NB4 (cell line): ENCODE measurements at regions not wholly inside any gene's neighbourhood (a gene's known extent, or its start where the extent isn't known, plus 50 kb on each side); places are given as distances from the start of the nearest gene placed in this dataset.

ENCODE experiments used
- DNase-seq: peaks from one replicate; pipeline ENCODE4 v3.0.0; 2010; ENCODE audit warnings: low read depth
- H3K4me3 ChIP-seq: one replicate; pipeline ENCODE4 v1.5.1; 2011; ENCODE audit warnings: mild to moderate bottlenecking, low read depth, low read length, moderate library complexity
- MAX ChIP-seq: IDR thresholded peaks from 2 replicates; pipeline ENCODE4 v1.6.1; 2011; ENCODE audit warnings: low read depth, low read length
- MYC ChIP-seq: IDR thresholded peaks from 2 replicates; pipeline ENCODE4 v1.6.1; 2011; ENCODE audit warnings: low read depth, low read length
- POLR2A ChIP-seq: IDR thresholded peaks from 2 replicates; pipeline ENCODE4 v1.6.1; 2011; ENCODE audit warnings: mild to moderate bottlenecking; ENCODE audit not compliant: insufficient read length; ENCODE audit errors: extremely low read depth
- TF ChIP-seq, protein P1 (sequence below): IDR thresholded peaks from one replicate; pipeline ENCODE4 v1.5.1; 2012; ENCODE audit warnings: low read depth, low read length

DNA sequence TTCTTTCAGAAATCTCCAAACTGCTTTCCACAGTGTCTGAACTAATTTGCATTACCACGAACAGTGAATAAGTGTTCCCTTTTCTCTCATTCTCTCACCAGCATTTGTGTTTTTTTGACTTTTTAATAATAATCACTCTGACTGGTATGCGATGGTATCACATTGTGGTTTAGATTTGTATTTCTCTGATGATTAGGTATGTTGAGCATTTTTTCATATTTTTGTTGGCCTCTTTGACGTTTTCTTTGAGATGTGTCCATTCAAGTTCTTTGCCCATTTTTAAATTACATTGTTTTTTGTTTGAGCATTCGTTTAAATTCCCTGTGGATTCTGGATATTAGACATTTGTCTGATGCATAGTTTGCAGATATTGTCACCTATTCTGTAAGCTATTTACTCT lies 1639.6 kb upstream of the TENM4 start:
- H3K4me3 ChIP-seq = no peak overlapping the region
- TF ChIP-seq, protein P1, sequence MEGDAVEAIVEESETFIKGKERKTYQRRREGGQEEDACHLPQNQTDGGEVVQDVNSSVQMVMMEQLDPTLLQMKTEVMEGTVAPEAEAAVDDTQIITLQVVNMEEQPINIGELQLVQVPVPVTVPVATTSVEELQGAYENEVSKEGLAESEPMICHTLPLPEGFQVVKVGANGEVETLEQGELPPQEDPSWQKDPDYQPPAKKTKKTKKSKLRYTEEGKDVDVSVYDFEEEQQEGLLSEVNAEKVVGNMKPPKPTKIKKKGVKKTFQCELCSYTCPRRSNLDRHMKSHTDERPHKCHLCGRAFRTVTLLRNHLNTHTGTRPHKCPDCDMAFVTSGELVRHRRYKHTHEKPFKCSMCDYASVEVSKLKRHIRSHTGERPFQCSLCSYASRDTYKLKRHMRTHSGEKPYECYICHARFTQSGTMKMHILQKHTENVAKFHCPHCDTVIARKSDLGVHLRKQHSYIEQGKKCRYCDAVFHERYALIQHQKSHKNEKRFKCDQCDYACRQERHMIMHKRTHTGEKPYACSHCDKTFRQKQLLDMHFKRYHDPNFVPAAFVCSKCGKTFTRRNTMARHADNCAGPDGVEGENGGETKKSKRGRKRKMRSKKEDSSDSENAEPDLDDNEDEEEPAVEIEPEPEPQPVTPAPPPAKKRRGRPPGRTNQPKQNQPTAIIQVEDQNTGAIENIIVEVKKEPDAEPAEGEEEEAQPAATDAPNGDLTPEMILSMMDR = no peak
- TF ChIP-seq POLR2A (no peak), MYC (no peak)
- no peak for DNase-seq

- DNase-seq = no peak
- TF ChIP-seq MYC = no peak
- TF ChIP-seq MAX = no peak
- no peak for TF ChIP-seq POLR2A
- TF ChIP-seq, protein P1 = no peak
Measured at GRCh38 chr11:81072273-81072672, 1631.4 kb upstream of the TENM4 start.

DNA sequence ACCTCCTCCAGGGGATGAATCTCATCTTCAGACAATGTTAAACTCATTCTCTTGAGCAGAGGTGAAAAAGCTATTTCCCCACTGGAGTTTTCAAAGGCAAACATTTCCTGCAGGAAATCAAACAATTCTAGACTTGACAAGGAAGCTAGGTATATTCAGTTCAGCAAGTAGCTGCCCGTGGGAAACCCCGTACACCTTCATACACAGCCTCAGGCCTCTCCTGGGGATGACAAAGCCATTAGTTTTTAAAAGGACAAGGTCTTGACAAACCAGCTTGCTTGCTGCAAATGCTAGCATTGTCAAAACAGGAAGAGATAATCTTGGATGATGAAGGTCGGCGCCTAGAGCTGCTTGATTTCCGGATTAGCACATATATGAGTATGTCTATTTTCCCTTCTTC lies 1630.8 kb upstream of the TENM4 start:
- DNase-seq = no peak
- no peak for TF ChIP-seq MYC
- no peak for TF ChIP-seq POLR2A
- no peak for TF ChIP-seq MAX
- TF ChIP-seq, protein P1 = no peak

More at GRCh38 chr11:81072273-81072672, 1631.4 kb upstream of the TENM4 start:
- no peak overlapping the region for H3K4me3 ChIP-seq

GRCh38 chr11:81070948-81071347 lies 1630.1 kb upstream of the TENM4 start:
- DNase-seq = peak; percentile 64
- TF ChIP-seq, protein P1 = no peak
- TF ChIP-seq MYC (no peak), MAX (no peak), POLR2A (no peak)

More for the DNA sequence above, 1630.8 kb upstream of the TENM4 start:
- H3K4me3 ChIP-seq = no peak overlapping the region

DNA sequence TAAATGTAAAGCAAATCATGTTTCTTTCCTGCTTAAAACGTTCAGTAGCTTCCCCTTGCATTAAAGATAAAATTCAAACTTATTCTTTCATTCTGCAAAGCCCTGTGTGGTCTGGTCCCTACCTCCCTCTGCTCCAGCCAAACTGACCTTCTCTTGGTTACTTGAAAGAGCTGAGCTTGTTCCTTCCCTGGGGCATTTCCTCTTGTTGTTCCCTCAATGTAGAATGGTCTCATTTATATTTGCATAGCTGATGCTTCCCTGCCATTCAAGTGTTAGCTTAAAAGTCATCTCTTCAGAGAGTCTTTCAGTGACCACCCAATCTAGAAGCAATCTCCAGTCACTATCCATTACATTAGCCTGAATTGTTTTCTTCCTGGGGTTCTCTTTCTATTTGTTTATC lies 1618.5 kb upstream of the TENM4 start:
- DNase-seq = no peak
- H3K4me3 ChIP-seq = no peak overlapping the region
- TF ChIP-seq, protein P1 = no peak
- no peak for TF ChIP-seq MAX
- TF ChIP-seq POLR2A = no peak
- TF ChIP-seq MYC = no peak

More at GRCh38 chr11:81070948-81071347, 1630.1 kb upstream of the TENM4 start:
- no peak overlapping the region for H3K4me3 ChIP-seq

GRCh38 chr11:81052344-81053158 lies 1611.7 kb upstream of the TENM4 start:
- DNase-seq = no peak
- H3K4me3 ChIP-seq = no peak overlapping the region
- TF ChIP-seq, protein P1 = no peak
- TF ChIP-seq POLR2A (no peak), MAX (no peak), MYC (no peak)
